Ovary (tissue), 1 donor: ENCODE measurements at regions not wholly inside any gene's neighbourhood (a gene's known extent, or its start where the extent isn't known, plus 50 kb on each side); places are given as distances from the start of the nearest gene placed in this dataset.

Source experiments
- EP300 ChIP-seq: sonication (generic); formaldehyde crosslinking; IDR thresholded peaks from one replicate; pipeline ENCODE4 v1.6.1; 2017; ENCODE audit warnings: antibody characterized with exemption
- POLR2A ChIP-seq: fragments of 450-650 bp; IDR thresholded peaks from one replicate; pipeline ENCODE4 v1.6.1; 2017; ENCODE audit warnings: antibody characterized with exemption, mild to moderate bottlenecking, moderate library complexity

GRCh38 chr1:79325126-79325525 lies 318.6 kb upstream of the ADGRL4 start:
- TF ChIP-seq EP300 (no peak), POLR2A (no peak)
